NCI-H82 treated with DMSO at 0.1 percent for 48 hours (cell line): ENCODE measurements at regions not wholly inside any gene's neighbourhood (a gene's known extent, or its start where the extent isn't known, plus 50 kb on each side); places are given as distances from the start of the nearest gene placed in this dataset.
"Not testable (repeated sequence)": the region's sequence is repeated elsewhere in the genome, so short reads cannot be mapped to it uniquely, and the experiment has no call there.

ENCODE experiments used
- DNase-seq: peaks from one replicate; lab custom pipeline; 2025; ENCODE audit not compliant: unreplicated experiment; lab: John Stamatoyannopoulos, UW

DNA sequence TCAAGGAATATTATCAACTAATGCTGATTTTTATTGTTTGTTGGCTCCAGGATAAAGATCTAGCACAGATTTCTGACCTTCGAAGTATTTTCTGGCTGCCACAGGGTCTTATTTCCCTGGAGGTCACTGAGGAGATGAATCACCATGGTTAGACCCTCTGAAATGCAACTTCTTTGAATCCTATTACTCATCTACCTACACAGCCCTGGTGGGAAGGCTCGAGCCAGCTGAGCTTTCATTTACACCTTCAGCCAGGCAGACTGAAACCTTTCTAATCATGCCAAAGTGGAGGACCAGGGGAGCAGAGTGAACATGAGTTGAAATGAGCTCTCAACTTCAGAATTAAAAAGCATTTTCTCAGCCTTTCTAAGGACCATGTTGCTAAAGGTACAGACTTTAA lies 130.5 kb downstream of the SMIM20 start:
- DNase-seq = no peak

GRCh38 chr4:26044983-26045382 lies 131.0 kb downstream of the SMIM20 start:
- no peak for DNase-seq

DNA sequence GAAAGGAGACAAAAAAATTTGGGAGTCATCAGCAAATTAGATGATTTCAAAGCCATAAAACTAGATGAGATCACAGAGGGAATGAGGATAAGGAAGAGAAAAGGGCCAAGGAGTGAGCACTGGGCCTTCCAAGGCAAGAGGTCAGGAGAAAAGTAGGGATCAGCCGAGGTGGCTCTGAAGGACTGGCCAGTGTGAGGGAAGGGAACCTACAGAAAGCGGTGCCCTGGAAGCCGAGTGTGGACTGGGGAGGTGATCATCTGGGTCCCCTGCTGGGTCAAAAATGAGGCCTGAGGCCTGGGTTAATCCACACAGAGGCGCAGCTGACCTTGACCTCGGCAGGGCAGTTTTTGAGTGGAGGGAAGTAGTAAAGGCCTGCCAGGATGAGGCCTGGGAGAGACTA lies 133.8 kb downstream of the SMIM20 start:
- no peak for DNase-seq

- no peak for DNase-seq
These were observed 134.4 kb downstream of the SMIM20 start for GRCh38 chr4:26048378-26048882.

GRCh38 chr4:26048950-26049349 lies 134.9 kb downstream of the SMIM20 start:
- no peak for DNase-seq

DNA sequence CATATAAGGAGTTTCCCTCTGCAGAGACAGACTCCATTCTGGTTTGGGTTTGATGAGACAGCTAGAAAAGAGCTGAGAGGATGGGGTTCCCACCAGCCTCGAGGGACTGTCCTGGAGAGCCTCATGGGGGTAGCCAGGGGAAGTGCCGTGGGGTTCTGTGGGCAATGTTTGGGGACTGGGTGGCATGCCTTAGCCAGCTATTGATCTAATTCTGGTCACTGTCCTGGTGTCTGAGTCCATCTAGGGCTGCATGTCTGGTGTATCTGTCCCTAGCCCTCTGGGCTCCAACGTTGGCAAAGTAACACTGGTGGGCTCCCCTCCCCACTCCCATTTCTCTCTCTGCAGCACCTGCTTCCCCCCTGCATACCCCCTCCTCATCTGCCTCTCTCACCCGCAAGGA lies 135.4 kb downstream of the SMIM20 start:
- DNase-seq = no peak

GRCh38 chr4:26050212-26050643 lies 136.2 kb downstream of the SMIM20 start:
- DNase-seq = no peak

DNA sequence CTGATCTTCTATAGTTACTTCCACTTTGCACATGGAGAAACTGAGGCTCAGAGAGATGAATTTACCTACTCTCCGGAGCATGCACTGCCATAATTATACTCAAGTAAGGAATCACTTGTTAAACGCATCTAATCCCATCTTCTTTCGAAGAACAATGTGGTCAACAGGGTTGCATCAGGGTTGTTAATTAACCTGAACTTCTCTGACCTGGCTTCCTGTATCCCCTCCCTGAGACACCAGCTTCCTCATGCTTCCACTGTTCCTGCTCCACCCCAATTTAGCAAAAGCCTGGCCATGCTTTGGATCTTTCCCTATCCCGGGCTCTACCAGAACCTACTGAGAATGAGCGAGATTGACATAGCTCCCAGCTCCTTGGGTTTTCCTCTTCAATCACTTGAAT lies 136.7 kb downstream of the SMIM20 start:
- DNase-seq = no peak

- DNase-seq = no peak
These were observed 137.2 kb downstream of the SMIM20 start for GRCh38 chr4:26051240-26051639.

DNA sequence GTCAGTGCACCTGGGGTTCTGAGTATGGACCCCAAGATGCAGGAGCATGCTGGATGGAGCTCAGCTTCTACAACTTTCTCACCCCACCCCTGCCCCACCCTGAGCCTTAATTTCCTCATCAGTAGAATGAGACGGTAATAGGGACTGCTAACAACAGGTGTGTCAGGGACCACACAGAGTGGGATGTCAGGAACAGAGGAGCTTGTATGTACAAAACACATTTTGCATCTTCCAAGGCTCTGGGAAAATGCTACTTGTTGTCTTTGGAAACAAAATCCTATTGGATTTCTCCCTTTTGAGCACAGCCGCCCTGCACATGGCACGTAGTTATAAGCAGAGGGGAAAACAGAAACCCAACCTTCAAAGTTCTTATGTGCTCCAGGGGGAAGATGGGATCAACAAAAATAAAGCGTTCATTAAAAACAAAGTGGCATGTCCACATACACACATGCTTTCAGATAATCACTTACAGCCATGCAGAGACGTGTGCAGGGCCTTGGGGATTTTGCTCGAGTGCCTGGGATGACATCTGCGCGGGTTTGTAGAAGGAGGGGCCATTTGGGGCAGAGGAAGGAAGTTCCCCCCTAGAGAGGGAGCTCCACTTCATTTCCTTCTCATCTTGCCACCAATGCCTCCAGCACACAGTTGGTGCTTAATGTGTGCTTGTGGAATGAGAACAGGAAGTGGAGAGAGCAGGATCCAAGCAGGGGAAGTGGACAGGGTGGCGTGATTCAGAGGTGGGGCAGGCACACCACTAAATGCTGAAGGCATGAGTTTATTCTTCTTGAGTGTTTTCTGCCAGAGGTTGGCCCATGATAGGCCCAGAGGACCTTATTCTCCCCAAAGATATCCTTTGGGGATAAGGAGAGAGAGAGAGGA lies 138.9 kb downstream of the SMIM20 start:
- no peak for DNase-seq

GRCh38 chr4:26053761-26054160 lies 139.7 kb downstream of the SMIM20 start:
- DNase-seq = no peak

DNA sequence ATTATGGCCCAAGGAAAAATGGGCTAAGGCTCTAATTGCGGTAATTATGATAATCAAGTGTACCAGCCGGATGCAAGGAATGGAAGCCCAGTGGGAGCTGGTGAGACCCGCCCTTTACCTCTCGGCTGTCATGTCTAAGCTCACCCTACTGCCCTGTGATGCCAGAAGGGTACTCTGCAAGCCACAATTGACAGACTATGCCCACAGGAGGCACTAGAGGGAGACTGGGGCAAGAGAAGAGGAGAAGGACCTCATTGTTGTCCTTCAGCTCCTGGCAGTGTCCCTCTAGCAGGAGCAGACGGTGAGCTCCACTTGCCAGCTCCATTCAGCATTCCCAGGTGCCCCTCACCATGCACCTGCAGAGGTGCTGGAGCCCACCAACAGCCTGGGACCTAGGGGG lies 141.8 kb downstream of the SMIM20 start:
- DNase-seq = no peak

GRCh38 chr4:26056406-26056805 lies 142.4 kb downstream of the SMIM20 start:
- DNase-seq = no peak

GRCh38 chr4:26057839-26058238 lies 143.8 kb downstream of the SMIM20 start:
- DNase-seq = not testable (repeated sequence)

GRCh38 chr4:26058537-26058936 lies 144.5 kb downstream of the SMIM20 start:
- no peak for DNase-seq

GRCh38 chr4:26059391-26060154 lies 145.6 kb downstream of the SMIM20 start:
- DNase-seq = no peak

DNA sequence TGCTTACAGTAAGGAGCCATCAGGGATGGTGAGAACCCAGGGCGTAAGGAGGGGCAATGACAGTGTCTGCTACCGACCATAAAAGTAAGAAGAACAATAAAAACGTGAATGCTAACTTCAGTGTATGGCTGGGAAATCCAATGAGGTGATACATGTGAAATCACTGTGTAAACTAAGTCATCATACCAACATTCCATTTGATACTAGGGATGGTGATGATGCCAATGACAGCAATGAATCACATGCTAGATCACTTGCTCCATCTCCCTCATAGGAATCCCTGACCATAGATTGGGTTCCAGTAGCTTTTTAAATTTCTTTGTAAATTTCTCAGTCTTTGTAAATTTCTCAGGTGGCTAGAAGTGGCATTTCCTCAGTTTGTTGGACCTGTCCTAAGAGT lies 146.3 kb downstream of the SMIM20 start:
- no peak for DNase-seq

GRCh38 chr4:26061248-26061986 lies 147.4 kb downstream of the SMIM20 start:
- peak; percentile 0 for DNase-seq

- DNase-seq = no peak
These were observed 148.2 kb downstream of the SMIM20 start for GRCh38 chr4:26062215-26062614.

DNA sequence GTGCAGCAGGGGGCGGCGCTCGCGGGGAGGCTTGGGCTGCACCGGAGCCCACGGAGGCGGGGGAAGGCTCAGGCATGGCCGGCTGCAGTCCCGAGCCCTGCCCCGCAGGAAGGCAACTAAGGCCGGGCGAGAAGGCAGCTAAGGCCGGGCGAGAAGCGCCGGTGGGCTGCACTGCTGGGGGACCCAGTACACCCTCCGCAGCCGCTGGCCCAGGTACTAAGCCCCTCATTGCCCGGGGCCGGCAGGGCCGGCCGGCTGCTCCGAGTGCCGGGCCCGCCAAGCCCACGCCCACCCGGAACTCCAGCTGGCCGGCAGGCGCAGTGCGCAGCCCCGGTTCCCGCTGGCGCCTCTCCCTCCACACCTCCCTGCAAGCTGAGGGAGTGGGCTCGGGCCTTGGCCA lies 150.0 kb downstream of the SMIM20 start:
- DNase-seq = not testable (repeated sequence)

DNA sequence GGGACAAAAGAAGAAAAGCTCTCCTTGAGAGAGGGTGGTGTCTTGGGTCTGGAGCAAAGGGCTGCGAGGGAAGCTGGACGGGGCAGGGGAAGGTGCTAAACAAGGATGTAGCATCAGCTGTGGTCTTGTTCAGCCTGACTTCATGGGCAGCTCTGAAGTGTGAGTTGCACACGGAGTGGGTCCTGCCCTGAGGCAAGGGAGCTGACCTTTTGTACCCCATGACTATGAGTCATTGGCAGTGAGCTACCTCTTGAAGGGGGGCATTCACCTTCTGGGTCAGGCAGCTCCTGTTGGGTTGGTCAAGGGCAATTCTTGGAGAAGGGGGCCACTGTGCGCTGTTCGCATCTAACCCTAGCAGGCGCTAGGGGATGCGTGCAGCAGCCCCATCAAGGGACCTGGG lies 151.8 kb downstream of the SMIM20 start:
- no peak for DNase-seq
